ENCODE measurements at regions not wholly inside any gene's neighbourhood (a gene's known extent, or its start where the extent isn't known, plus 50 kb on each side); places are given as distances from the start of the nearest gene placed in this dataset.

GRCh38 chr5:44183312-44183711 lies 205.9 kb downstream of the FGF10 start:
- H3K4me2 ChIP-seq (ENCODE audit: insufficient read depth, insufficient read length, low read length): no peak overlapping the region
- Mint-ChIP-seq H3K27ac (no peak overlapping the region), H3K36me3 (ENCODE audit: insufficient read depth in 1 of 3, low read depth in 3 of 3) (no peaks in the 10 kb centered on the region; a peak in 1 of 7 replicates), H3K9me3 (peaks cover 2 to 7% of the 10 kb centered on the region in 2 experiments; a peak in 1 of 5 replicates), H3K27me3 (ENCODE audit: low read depth) (no peaks in the 10 kb centered on the region), H3K4me1 (peaks cover 5 to 6% of the 10 kb centered on the region in 2 experiments; a peak in 3 of 4 replicates), H3K4me3 (no peak overlapping the region)
- H3K23ac ChIP-seq (ENCODE audit: insufficient read length, low read depth, low read length): no peak overlapping the region
- H3T11ph ChIP-seq (ENCODE audit: low read length): no peak overlapping the region
- H2BK5ac ChIP-seq (ENCODE audit: insufficient read length, low read length): no peak overlapping the region
- no peak overlapping the region for H3K18ac ChIP-seq (ENCODE audit: insufficient read length, low read depth, low read length)
- no peaks in the 10 kb centered on the region for H3K79me1 ChIP-seq (ENCODE audit: insufficient read depth, low read depth, low read length, poor library complexity, severe bottlenecking)
- no peak overlapping the region for H4K8ac ChIP-seq (replicated peaks; ENCODE audit: insufficient read length, low read depth, low read length)
- no peak overlapping the region for H4K5ac ChIP-seq (ENCODE audit: insufficient read length, low read depth, low read length)
- no peak overlapping the region for H2AK5ac ChIP-seq (ENCODE audit: insufficient read length, low read length)
- no peak overlapping the region for H3K9ac ChIP-seq (ENCODE audit: extremely low read depth, insufficient read length, low read length)
- no peaks in the 10 kb centered on the region for H3K79me2 ChIP-seq (ENCODE audit: insufficient read depth, low read length)
- DNase-seq: no peak
- H3K9me3 ChIP-seq (ENCODE audit: control insufficient read depth, low read depth, low read length): no peaks in the 10 kb centered on the region
- no peak overlapping the region for H3K56ac ChIP-seq (ENCODE audit: insufficient read length, low read depth, low read length)
- no peaks in the 10 kb centered on the region for H3K4me1 ChIP-seq (ENCODE audit: insufficient read depth, low read length)
- H3K14ac ChIP-seq (ENCODE audit: insufficient read depth, low read length): no peak overlapping the region
- H3K23me2 ChIP-seq (ENCODE audit: insufficient read length, low read depth, low read length, poor library complexity, severe bottlenecking): no peaks in the 10 kb centered on the region
- no peak overlapping the region for H2BK12ac ChIP-seq (ENCODE audit: insufficient read length, low read depth, low read length)
- no peak overlapping the region for H2BK120ac ChIP-seq (ENCODE audit: low read depth, low read length, poor library complexity, severe bottlenecking)
- no peak overlapping the region for H2BK20ac ChIP-seq (ENCODE audit: low read depth, low read length, poor library complexity, severe bottlenecking)
- no peaks in the 10 kb centered on the region for H4K20me1 ChIP-seq (ENCODE audit: control insufficient read depth, insufficient read depth, insufficient read length)
- no peak overlapping the region for H2AFZ ChIP-seq (ENCODE audit: low read length)
- H3K27ac ChIP-seq (ENCODE audit: insufficient read length, low read depth, low read length): no peak overlapping the region
- no peak overlapping the region for H4K91ac ChIP-seq (ENCODE audit: insufficient read length, low read depth, low read length)
- WGBS (ENCODE audit: extremely low coverage, insufficient read length, low lambda C conversion rate): no CpG with 5 or more reads among the region's 1 CpG
- H3K4ac ChIP-seq (ENCODE audit: low read depth, low read length): no peak overlapping the region
- TF ChIP-seq CTCF (conservative IDR thresholded peaks at IDR 0.05): no peak
- H3K27me3 ChIP-seq (ENCODE audit: insufficient read depth, low read length): no peaks in the 10 kb centered on the region
- no peak overlapping the region for H2BK15ac ChIP-seq (ENCODE audit: low read depth, low read length)

Data from H9 (cell line).